Activated naive CD4-positive, alpha-beta T cell (primary cell): ENCODE measurements at regions not wholly inside any gene's neighbourhood (a gene's known extent, or its start where the extent isn't known, plus 50 kb on each side); places are given as distances from the start of the nearest gene placed in this dataset.

Experiments
- DNase-seq, 4 experiments: peaks; one replicate each; lab custom pipeline; 2025; lab: John Stamatoyannopoulos, UW

DNA sequence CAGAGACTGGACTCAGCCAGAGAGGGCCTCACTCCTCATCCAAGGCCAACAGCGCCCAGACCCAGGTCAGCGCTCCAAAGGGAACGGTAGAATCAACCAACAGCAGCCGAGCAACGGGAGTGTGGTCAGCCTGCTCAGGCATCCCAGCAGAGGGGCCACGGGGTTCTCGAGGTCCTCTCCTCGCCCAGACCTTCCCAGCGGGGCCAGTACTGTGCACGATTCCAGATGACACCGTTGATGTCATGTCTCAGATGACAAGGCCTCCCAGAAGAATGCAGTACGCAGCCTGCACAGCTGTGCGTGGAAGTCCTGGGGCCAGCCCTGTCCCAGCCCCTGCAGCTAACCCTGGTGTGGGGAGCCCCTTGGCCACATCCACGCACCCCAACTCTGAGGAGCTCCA, 141.0 kb upstream of the PPP1R26 start:
- no peak for DNase-seq

DNA sequence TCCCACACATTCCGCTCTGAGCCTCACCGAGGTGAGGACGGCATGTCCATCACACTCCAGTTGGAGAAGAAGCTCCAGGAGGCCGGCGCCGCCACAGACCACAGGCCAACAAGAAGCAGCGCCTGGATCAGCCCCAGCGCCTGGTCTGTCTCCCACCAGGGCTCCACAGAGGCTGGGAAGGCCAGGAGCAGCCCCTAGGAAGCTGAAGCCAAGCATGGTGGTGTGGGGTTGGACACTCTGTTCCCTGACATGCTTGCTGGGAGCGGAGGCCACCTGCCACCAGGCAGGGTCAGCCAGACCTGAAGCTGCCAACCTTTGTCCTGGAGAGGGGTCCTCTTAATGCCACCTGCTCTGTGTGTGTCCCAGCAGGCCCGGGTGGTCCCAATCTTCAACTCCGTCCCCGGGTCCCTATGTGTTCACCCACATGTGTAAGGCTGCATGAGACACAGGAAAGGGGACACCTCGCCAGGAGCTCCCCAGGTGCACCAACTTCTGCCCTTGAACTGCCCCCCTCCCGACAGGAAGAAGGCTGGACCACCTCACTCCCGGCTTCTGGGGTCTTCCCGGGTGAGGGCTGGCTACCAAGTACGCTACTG, 140.1 kb upstream of the PPP1R26 start:
- no peak for DNase-seq

DNA sequence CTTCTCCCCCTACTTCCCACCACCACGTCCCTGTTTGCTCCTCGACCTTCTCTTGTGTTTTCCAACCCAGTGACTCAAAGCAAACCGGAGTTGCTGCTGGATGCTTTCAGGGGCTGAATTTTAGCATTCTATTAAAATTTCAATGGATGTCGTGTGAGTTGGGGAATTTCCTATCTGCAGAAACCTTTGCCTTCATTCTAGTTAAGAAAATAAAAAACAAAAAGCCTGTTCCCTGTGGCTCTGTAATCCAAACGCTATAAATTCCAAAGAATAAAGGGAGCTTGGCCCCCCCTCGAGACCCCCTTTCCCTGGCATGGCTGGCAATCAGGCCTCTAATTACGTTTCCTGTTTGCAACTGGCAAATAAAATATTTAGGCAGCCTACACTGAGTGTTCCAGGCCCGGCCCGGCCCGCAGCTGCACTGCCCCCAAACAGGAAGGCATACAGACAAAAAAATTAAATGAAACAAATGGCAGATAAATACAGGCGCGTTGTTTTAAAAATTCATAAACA, 139.4 kb upstream of the PPP1R26 start:
- DNase-seq = no peak

DNA sequence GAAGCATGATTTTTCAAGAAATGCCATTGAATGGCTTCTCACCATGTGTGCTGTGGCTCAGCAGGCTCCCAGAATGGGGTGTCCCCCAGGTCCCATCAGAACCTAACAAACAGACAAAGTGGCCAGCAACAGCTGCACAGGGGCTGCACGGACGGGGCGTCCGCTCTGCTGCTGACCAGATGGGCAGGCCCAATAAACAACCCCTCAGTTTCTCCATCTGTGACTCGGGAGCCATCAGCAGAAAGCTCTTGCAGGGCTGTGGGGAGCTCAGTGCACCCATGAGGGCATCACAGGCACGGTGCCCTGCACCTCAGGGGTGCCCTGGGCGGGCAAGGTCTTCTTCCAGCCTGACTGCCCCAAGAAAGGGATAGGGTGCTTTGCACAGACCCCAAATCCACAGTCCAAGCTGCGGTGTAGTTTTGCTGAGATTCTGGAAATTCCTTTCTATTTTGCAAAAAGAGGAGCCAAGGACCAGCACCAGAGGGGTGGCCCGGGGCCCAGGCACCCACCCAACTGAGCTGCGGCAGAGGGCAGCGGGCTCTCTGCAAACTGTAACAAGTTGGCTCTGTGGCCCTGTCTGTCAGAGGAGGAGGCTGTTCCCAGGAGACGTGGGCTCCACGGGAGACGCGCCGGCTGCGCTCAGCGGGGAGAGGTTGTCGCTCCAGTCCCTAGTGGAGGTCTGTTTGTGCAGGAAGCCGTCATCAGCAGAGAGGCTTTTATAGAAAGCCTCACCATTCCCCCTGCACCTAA, 138.7 kb upstream of the PPP1R26 start:
- no peak for DNase-seq

DNA sequence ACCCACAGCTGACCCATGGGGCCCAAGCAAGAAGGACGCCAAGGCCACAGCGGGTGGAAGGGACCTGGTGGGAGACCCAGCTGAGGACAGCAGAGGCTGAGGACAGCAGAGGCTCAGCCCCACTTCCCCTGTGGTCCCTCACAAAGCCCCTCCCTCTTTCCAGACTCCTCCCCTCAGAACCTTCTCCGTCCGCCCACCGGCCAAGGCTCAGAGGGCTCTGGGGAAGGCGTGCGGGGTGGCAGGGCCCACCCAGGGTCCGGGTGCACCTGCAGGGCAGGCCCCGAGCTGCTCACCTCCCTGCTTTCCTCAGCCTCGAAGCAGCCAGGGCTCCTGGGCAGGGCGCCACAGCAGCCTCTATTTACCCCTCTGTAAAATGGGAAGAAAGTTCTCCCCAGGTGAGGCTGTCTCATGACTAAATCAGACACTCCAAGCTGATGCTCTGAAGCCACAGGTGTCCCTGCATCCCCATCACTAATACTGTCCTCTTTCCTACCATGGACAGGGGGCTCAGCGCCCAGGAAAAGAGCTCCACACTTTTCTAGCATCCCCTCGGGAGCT, 137.9 kb upstream of the PPP1R26 start:
- DNase-seq = no peak

DNA sequence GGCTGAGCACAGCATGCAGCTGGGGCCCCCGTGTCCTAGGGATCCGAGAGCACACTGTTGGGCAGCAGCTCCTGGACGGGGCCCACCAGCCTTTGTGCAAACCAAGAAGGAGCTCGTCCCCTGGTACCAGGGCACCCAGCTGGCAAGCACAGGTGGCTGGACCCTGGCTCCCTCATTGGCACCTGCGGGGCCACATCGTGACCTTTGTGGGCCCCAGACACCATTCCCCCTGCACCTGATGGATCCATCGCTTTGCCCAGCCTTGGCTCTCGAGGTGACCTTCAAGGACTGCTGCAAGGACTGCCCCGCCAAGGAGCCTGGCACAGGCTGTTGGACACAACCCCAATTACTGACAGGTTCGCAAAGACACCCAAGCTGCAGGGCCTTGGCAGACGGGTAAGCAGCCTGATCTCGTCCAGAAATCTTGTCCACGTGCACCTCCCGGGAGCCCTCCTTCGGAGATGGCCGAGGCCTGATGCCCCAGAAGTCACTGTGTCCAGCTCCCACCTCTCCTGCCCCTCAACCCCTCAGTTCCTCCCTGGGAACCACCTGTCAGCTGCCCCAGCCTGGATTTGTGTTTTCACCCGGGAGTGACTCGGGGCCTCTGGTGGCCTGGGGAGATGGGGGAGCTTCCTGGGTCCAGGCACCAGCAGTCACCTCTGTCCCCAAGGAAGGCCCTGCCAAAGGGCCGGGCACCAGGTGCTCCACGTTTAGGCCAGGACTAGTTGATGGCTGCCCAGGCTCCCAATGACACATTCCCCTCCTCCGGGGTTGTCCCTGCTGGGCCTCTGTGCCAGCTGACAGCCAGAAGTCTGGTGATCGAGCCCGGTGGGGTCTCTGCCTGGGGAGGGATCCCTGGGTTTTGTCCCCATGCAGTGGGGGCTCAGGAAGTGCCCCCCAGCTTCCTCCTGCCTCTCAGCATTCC, 137.1 kb upstream of the PPP1R26 start:
- DNase-seq = no peak

DNA sequence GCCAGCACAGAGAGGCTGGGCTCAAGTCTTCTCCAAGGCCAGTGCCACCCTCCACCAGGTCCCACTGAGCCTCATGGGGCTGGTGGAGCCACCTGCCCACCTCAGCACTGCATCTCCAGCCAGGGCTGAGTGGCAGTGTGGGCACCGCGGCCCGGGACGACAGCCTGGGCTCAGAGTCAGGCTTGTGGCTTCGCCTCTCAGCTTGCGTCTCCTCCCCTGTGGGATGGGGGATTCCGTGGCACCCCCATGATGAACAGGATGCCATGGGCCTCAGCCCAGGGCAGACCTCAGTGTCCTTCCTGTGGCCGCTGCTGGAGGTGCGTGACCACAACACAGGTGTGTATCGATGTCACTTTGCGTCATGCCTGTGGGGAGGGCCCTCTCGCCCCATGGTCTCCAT, 136.4 kb upstream of the PPP1R26 start:
- DNase-seq = no peak

DNA sequence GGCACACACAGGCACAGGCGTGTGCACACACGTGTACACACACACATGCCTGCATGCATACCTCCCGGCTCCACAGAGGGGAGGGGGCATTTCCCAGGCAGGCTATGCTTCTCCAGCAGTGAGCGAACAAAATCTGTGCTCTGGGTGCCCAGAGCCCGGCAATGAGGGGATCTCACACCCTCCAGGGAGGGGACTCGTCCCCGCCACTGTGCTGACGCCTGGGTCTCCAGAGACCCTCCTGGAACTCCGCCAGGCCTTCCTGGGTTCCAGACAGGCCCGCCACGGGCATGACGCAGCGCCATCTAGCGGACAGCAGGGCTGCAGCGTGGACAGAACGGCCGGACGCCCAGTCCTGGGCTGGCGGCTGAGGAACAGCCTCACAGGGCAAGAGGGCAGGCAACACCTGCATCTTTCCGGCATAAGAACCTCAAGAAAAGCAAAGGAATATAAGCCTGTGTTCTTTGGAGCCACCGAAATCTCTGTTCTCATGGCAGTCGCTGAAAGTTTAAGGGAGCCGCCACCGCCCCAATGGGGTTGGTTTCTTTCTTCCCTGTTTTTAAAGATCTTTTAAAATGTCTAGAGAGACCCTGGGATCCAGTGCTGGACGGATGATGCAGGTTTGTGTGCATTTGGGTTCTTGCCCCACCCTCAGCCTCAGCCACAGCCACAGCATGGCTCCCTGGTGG, 135.6 kb upstream of the PPP1R26 start:
- DNase-seq = peak in 1 of 4 experiments; percentile 23

DNA sequence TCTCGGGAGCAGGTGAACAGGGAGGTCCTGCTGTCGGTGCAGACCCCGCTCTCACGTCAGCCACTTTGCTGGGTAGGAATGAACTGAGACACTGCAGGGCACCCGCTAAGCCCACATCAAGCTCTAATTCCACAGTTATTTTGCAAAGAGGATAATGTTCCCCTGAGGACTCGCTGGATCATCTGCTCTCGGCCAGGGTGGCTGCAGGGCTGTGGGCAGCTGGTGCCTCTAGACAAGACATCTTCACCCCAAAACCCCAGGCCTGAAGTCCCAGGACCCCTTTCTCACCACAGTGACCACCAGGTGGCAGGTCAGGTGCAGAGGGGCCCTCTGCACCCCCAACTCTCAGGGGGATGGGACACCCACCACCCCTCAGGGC, 135.1 kb upstream of the PPP1R26 start:
- DNase-seq = no peak

DNA sequence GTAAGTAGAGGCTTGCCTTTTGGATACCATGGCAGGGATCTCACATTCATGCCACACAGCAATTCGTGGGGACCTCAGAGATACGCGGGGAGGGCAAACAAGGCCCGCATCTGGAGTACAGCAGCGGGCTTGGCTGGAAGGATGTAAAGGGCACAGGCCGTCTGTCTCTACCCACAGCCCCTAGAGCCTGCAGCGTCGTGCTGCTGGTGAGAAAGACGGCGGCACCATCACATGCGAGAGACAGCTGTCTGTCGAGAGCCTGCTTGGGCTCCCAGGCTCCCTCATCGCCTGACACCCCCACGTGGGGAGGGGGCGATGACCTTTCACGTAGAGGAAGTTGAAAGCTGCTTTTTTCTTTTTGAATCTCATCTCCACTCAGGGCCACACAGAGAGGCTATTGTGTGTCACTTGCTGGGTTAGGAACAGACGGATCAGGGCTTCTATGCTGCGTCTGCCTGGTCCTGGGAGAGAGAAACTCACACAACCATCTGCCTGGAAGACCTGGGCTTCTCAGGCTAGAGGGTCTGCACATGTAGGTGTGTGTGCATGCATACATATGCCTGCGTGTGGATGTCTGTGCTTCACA, 134.6 kb upstream of the PPP1R26 start:
- DNase-seq = no peak

DNA sequence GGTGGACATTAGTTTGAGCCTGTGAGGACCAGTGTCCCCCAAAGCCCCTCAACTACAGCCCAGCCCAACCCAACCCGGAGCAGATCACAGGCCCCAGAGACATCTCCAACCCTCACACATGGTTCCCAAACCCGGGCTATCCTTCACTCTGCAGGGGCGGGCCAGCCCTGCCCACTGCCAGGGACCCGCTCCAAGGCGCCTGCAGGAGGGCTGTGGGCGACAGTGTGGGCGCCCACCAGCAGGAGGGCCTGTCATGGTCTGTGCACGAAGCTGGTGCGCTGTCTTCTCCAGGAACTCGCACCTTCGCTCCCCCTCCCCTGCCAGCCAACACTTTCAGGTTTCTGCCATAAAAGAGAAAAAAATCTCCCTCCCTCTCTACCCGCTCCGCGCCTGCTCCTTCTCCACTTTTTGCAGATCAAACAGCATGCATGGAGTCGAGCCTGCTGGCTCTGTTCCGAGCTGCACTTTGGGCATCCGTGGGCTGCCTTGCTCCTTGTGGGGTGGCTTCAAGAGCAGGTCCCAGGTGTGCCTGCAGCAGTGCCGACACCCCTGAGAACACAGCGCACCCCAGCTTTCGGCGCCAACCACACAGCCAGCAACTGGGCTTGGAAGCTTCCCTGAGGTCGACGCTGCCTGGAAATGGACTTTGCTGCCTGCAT, 133.7 kb upstream of the PPP1R26 start:
- DNase-seq = no peak

DNA sequence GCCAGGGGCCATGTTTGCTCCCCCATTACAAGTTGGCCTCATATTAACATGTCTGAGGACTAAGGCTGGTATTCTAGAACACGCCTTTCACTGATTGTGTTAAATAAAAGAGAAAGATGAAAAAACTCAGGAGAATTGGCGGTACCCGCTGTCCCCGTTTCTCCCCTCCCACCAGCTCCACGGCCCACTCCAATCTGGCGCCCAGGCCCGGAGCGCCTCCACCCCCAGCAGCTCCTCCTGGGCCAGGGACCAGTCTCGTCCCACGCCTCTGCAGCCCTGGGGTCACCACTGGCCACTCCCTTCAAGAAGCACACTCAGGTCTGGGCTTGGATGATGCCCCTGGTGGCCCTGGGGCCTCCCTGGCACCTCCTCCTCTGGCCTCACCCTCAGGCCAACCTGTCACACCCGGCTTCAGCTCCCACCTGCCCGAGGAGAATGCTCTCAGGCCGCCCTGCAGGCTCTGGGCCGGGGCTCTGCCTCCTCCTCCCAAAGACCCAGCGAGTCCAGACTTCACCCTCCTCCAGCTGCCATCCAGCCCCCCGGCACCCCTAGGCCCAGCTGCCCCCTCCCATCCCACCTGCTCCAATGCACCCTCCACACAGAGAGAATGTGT, 133.0 kb upstream of the PPP1R26 start:
- DNase-seq = no peak

DNA sequence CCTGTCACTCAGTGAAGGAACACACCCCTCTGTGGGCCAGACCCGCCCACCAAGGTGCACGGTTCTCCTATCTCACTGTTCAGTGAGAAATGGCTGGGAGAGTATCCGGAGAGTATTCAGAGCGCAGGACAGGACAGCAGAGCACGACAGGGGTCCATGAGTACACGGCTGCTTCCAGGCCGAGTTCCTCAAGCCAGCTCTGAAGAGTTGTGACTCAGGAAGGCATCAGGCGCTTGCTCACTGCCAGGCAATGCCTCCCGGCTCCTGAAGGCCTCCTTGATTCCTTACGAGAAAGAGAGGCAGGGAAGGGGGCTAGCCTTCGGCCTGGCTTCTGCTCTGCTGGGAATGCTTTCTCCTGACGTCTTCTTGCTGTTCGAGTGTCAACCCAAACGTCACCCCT, 132.1 kb upstream of the PPP1R26 start:
- no peak for DNase-seq

DNA sequence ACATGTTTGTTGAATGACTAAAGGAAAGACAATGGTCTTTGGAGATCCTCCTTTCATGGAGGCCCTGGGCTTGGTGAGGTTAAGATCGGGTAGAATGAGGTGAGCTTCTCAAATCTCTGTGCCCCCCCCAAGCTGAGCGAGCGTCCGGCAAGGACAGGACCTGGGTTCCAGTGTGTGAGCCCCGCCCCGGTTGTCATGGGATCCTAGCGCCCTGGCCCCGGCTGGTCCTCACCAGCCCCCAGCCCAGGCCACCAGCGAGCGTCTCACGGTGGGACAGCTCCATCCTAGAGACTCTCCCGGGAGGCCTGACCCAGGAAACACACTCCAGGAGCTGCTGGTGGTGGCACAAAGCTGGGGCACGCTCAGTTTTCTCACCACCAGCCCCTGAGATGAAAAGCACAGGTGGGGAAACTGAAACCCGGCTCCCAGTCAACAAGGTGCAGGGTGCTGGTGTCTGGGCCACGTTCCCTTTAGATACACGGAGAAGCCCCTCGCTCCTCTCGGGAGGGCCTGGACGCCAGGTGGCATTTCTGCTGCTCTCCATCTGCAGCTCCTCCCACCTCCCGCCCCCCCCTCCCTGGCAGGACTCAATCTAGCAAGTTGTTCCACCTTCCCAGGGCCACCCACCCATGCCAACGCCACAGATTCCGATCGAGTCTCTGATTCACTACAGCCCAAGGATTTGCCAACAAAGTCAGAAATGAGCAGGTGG, 131.3 kb upstream of the PPP1R26 start:
- no peak for DNase-seq

DNA sequence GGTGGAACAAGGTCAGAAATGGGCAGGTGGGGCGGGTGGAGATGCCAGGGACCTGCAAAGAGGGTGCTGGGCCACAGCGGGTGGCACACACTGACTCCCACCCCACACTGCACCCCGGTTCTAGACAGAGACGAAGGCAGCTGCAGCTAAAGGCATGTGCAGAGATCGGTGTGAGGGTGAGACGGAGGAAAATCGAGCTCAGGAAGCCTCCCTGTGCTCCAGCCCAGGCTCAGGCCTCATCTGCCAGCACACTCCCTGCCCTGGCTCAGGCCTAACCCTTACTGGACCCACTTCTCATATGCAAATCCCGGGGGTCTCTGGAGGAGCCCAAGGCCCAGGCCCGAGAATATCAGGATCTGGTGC, 130.8 kb upstream of the PPP1R26 start:
- no peak for DNase-seq

DNA sequence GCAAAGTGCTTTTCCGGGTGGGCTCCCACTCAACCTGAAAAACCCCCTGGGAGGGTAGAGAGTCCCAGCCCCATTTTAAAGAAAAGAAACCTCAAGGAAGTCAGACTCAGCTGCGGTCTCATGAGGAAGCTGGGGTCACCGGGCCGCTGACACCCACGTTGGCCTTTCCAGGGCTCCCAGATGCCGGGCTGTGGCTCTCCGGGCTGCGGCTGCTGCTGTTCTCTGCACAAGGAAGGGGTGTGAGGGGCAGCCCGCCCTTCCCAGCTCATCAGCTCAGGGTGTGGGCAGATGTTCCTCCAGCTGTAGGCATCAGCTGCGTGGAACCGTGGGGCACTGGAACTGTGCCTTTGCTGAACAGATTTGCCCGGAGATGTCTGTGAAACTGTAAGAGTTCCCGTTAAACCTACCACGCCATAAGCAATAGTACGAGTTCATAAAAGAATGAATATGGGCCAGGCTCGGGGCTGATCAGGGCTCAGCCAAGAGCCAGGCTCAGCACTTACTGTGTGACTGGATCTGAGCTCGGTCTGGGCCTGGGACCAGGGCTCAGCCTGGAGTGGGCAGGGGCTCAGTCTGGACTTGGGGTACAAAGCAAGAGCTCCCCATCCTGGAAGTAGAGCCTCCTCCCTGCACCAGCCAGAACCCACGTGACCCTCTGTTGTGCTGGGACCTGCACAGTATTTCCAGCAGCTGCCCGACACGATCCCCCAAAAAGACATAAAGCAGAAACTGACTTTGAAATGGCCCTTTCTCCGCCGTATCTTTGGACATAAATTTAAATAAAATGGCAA, 130.2 kb upstream of the PPP1R26 start:
- DNase-seq = no peak

DNA sequence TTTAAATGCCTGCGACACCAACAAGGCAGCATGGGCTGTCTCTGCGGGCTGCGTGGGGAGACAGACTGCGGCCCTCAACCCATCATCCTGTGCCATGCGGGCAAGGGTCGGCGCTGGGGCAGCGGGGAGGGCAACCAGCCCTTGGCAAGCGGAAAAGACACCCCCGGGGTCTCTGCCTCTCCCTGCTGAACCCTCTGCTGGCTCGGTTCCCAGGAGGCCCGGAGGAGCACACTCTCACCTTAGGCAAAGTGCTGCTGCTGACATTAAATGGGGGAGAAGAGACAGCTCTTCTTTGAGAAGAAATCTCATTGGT, 129.6 kb upstream of the PPP1R26 start:
- DNase-seq = no peak

DNA sequence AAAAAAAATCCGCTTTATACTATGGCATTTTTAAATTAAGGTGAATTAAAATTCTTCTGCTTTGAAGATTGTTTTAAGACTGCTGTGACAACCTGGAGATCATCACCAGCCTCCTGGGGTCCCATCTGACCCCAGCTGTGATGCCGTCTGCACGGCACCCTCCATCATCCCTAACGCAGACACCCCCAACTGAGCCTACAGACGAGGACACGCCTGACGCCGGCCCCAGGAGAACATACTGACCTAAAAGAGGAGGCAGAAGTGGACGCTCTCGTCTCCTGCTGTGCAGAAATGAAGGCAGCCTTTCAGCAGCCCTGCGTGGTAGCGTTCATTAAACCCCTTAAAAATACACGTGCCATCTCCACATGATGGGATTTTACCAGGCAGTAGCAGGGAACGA, 125.6 kb upstream of the PPP1R26 start:
- DNase-seq = no peak

DNA sequence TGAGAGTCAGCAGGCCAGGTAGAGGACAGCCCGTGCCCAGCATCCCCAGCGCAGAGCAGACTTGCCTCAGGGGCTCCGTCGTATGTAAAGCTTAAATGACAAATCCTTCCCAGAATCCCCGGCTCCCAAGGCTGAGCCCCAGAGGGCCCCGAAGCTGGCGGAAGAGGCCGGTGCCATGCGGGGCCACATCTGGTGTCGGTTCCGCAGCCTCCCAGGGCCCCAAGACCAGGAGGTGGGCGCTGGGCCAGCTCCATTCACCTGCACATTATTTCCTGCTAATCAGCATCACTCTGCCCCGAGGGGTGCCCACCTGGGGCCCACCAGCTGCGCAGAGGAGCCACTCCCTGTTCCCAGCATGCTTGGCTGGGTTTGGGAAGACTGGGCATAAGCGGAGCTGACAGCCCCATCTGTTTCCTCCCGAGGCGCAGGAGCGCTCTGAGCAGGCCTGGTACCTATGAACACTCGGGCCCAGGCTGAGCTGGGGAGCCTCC, 124.0 kb upstream of the PPP1R26 start:
- no peak for DNase-seq
